ENCODE measurements at regions not wholly inside any gene's neighbourhood (a gene's known extent, or its start where the extent isn't known, plus 50 kb on each side); places are given as distances from the start of the nearest gene placed in this dataset.

DNA sequence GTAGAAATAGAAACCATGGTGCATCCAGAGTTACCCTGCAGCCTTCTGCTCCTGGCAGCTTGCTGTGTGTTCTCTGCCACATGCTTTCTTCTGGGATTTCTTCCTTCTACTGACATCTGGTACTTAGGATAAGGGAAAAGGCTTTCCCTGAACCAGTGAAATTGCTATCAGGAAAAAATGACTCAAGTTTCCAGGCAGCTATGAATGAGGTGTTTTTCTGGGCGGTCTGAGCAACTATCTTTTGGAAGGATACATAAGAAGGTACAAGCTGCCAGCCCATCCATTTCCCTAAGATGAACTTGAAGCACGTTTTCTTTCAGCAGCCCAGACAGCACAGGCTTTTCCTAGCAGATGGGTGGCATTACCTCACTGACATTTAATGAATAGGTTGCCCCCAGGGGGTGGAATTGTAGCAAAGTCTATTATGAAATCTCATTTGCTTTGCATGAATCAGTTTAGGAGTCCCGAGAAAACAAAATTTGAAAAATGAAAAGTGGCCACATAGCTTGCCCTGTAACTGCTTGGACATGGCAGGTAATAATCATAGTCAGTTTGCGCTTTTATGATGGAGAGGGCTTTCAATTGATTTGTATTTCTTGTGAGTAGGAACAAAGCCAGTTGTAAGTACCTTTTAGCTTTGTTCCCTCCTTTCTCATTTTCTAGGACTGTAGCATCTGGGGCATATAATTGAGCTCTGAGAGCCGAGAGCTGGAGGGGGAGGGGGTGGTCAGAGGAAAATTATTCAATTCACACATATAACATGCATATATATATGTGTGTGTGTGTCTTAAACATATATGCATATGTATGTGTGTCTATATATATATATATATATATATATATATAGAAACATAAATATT, 108.5 kb downstream of the C9orf152 start:
- peak; percentile 91 for DNase-seq

DNA sequence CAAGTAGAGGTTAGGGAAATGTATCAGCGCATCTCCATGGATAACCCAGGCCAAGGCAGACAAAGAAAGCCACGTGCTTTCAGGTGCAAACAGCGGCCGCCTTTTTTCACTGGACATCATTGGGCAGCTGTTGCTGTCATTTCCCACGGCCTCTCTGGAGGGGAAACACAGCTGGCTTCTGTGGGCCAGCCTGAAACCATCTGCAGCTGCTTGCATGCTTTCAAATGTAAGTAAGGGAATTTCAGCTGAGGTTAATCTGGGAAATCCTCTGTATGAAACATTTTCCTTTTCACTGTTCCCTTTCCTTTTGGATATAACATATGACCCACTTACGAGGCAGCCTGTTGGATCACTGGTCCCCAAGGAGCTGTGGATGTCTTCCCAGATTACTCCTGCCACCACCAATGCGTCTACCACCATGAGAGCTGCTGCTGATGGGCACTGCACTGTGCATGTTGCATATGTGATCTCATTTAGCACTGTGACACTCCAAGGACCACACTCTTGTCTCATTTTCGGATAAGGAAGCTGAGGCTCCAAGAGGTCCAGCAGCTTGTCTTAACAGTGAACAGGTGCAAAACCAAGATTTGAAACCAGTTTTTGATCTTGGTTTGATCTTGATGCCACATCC, 106.3 kb downstream of the C9orf152 start:
- no peak for DNase-seq

GRCh38 chr9:110103257-110103656, 104.7 kb downstream of the C9orf152 start:
- DNase-seq: no peak

- DNase-seq: no peak
These were observed 103.6 kb downstream of the C9orf152 start for GRCh38 chr9:110104261-110104809.

DNA sequence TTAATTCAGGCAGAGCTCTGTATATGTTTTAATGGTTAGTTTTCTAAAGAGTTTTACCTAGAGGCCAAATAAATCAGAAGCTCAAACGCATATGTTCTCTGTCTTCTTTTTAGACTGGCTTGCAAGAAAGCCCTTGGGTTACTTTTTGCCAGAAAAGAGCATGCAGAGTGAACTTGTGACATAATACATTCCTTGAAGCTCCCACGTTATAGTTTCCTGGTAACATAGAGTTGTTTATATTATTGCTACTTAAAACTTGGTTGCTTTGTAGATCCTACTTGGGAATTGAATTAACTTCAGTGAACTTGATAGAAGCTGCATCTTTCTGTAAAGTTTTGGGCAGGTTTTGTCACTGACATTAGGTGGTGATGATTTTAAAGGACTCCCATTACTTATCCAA, 102.9 kb downstream of the C9orf152 start:
- DNase-seq: no peak

DNA sequence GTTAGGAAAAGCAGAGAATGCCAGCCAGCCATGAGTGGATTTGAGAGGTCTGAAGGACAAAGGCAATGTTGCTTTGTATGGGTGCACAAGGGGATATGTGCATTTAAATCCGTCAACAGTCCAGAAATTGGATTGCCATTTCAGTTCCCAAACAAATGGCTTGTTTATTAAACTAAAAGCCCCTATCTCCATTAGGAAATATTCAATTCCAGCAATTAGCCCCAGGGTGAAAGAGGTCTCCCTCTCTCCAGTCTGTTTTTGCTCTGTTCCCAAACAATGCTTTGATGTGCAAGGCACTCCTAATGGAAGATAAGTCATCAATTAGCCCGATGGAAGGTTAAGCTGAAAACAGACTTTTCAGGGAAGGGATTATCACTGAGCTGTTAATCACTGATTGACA, 101.3 kb downstream of the C9orf152 start:
- no peak for DNase-seq

GRCh38 chr9:110109333-110110092, 98.4 kb downstream of the C9orf152 start:
- DNase-seq: no peak

GRCh38 chr9:110110154-110110553, 97.8 kb downstream of the C9orf152 start:
- no peak for DNase-seq

DNA sequence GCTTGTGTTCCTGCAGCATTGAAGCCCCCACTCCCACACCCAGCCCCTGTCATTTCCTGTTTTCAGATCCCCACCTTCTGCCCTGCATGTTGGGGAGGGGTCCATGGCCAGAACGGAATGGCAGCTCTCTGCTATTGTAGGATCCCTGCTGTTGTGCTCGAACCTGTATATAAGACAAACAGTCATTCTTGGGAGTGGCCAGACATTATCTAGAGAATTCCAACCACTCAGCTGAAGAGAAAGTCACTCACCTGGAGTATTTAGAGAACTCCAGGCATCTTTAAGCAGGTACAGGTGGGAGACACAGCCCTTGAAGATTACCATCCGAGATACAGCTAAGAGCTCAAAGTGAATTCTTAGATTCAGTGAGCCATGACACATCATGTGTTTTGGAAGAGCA, 96.1 kb downstream of the C9orf152 start:
- DNase-seq: no peak

DNA sequence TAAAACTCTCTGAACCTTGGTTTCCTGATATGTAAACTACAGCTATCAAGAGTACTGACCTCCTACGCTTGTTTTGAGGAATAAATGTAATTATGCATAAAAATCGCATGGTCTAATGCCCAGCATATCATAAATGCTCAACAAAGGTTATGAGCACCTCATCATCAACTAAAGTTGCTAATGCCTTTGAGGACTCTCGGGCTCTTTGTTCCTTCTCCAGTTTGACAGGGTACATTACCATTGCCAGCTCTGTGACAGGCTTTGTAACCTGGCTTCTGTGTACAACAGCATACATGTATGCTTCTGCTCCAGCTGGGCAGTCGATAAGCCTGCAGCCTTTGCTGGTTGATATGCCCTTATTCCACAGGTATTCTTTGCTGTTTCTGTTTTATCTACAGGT, 95.2 kb downstream of the C9orf152 start:
- DNase-seq: no peak

DNA sequence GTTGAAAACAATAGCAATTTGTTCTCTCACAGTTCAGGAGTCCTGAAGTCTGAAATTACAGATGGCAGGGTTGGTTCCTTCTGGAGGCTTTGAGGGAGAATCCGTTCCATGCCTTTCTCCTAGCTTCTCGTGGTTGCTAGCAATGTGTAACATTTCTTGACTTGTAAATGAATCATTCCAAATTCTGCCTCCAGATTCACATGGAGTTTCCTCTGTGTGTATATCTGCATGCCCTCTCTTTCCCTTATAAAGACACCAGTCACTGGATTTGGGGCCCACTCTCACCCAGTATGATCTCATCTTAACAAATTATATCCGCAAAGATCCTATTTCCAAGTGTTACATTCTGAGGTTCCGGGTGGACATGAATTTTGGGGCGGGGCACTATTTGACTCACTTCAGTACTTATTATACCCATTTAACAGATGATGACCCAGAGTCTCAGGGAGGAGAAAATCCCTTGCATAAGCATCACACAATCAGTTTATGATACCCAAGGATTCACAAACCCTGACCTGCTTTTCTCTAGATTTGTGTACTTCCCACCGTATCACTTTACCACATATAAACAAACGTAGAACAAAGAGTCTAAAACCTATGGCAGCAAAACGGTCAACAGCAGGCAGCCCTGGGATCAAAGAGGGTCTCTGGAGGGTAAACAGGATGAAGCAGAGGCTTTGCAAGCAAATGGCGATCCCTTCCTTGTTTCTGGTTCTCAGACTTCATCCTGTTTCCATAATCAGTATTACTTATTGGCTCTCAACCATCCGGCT, 93.7 kb downstream of the C9orf152 start:
- DNase-seq: no peak

GRCh38 chr9:110114859-110115201, 93.1 kb downstream of the C9orf152 start:
- DNase-seq: no peak

DNA sequence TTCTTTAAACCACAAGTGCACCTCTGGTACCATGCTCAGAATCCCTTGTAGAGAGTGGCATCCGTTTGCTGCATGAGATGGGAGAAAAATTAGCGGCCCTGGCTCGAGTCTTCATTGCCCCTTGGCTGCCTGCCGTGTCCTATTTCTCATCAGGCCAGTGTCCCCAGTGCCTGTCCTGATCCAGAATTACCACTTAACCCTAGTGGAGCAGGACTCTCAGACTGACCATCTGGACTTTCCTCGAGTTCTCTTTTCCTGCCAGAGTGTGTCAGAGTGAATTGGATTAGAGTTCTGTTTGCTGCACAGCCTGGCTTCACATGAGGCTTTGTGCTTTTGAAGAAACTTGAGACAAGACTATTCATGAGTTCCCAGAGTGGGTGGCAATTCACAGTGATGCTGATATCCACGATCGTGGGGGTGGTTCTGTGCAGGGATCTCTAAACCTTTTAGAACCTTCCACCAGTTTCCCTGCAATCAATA, 92.6 kb downstream of the C9orf152 start:
- DNase-seq: no peak

GRCh38 chr9:110115826-110116542, 92.0 kb downstream of the C9orf152 start:
- no peak for DNase-seq

- DNase-seq: no peak
These were observed 91.4 kb downstream of the C9orf152 start for GRCh38 chr9:110116543-110116885.

- DNase-seq: no peak
These were observed 86.8 kb downstream of the C9orf152 start for GRCh38 chr9:110121170-110121569.

- DNase-seq: no peak
These were observed 84.4 kb downstream of the C9orf152 start for GRCh38 chr9:110123341-110124095.

GRCh38 chr9:110124439-110124838, 83.5 kb downstream of the C9orf152 start:
- no peak for DNase-seq

DNA sequence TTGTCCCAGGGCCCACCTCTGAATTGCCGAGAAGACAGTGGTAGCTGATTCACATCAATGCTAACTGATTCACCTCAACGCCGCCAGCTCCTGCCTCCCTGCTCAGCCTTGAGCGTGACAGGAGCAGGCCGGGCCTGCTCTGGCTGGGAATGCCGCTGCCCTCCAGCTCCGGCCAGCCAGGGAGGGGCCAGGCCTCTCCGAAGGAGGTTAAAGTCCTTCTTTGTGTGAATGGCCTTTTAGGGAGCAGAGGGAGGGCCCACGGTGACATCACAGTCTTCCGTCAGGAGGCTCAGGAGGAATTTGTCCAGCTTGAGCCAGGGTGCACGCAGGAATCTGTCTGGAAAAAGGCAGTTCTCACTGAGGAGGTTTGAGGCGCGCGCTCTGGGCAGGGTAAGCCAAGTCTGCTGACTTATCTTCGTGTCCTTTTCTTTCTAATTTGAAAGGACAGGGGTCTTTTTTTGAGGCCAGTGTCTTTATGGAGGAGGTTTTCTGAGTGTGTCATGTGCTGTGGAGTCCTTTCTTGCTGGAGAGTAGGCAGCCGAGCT, 82.7 kb downstream of the C9orf152 start:
- no peak for DNase-seq

DNA sequence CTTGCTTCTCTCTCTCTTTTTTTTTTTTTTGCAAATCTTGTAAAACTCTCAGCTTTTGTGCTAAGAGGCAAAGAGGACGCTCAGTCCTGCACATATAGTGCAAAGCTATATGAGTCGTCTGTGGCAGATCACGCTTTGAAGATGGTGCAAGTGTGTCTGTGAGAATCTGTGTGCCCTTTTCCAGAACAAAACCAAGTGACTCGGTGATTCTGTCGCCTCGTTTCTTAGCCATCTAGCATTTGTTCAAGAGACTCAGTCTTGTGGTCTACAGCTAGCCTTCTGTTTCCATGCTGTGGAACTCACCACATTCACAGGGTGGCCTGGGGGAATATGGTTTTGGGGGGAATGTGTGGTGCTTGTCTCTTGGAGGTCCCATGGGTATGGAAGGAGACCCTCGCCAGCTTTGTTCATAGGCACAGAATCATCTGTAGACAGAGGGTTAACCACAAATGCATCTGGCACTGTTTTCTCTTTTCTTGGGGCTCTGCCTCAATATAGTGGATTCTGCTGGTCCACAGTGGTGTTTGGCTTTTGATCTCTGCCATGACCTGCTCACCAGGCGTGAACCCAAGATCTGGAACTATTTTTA, 82.1 kb downstream of the C9orf152 start:
- no peak for DNase-seq

All from NCI-H446 treated with DMSO at 0.1 percent for 48 hours (cell line).